ENCODE measurements at regions not wholly inside any gene's neighbourhood (a gene's known extent, or its start where the extent isn't known, plus 50 kb on each side); places are given as distances from the start of the nearest gene placed in this dataset.

GRCh38 chr3:168540726-168541125 is 445.0 kb upstream of the GOLIM4 start:
- H3K27ac ChIP-seq: no peak overlapping the region
- H3K9me3 ChIP-seq: no peaks in the 10 kb centered on the region
- TF ChIP-seq POLR2A (IDR thresholded peaks at IDR 0.05): no peak
- TF ChIP-seq CTCF (IDR thresholded peaks at IDR 0.05): no peak
- intact Hi-C loops (cut with DNase I): no loop called here
- WGBS, 2 donors: 34 to 79% methylated on average over 2 of the region's 2 CpGs
- no peak overlapping the region for H3K4me3 ChIP-seq (replicated peaks in 1 of 3)
- no peak for DNase-seq
- H3K4me1 ChIP-seq: no peaks in the 10 kb centered on the region
- no peaks in the 10 kb centered on the region for H3K27me3 ChIP-seq
- no peaks in the 10 kb centered on the region for H3K36me3 ChIP-seq

- H3K9me3 ChIP-seq: no peaks in the 10 kb centered on the region
- no peaks in the 10 kb centered on the region for H3K4me1 ChIP-seq
- H3K4me3 ChIP-seq (replicated peaks in 1 of 3): no peak overlapping the region
- 75 to 94% methylated on average over 1 of the region's 1 CpG for WGBS, 2 donors
- intact Hi-C loops (cut with DNase I): no loop called here
- no peaks in the 10 kb centered on the region for H3K27me3 ChIP-seq
- no peak for DNase-seq
- H3K27ac ChIP-seq: no peak overlapping the region
- no peak for TF ChIP-seq CTCF (IDR thresholded peaks at IDR 0.05)
- TF ChIP-seq POLR2A (IDR thresholded peaks at IDR 0.05): no peak
- H3K36me3 ChIP-seq: no peaks in the 10 kb centered on the region
Observed at GRCh38 chr3:168539909-168540308, 444.2 kb upstream of the GOLIM4 start.

- no peaks in the 10 kb centered on the region for H3K27me3 ChIP-seq
- WGBS, 2 donors: 68 to 80% methylated on average over 3 of the region's 3 CpGs
- TF ChIP-seq CTCF (IDR thresholded peaks at IDR 0.05) (no peak), POLR2A (IDR thresholded peaks at IDR 0.05) (no peak)
- no peak overlapping the region for H3K27ac ChIP-seq
- H3K36me3 ChIP-seq: no peaks in the 10 kb centered on the region
- no peaks in the 10 kb centered on the region for H3K9me3 ChIP-seq
- H3K4me1 ChIP-seq: no peaks in the 10 kb centered on the region
- no peak for DNase-seq
- no peak overlapping the region for H3K4me3 ChIP-seq (replicated peaks in 1 of 3)
- intact Hi-C loops (cut with DNase I): no loop called here
Observed at GRCh38 chr3:168534761-168535160, 439.0 kb upstream of the GOLIM4 start.

GRCh38 chr3:168533600-168533999 is 437.9 kb upstream of the GOLIM4 start:
- H3K4me3 ChIP-seq (replicated peaks in 1 of 3): no peak overlapping the region
- no peak for TF ChIP-seq CTCF (IDR thresholded peaks at IDR 0.05)
- TF ChIP-seq POLR2A (IDR thresholded peaks at IDR 0.05): no peak
- no peaks in the 10 kb centered on the region for H3K9me3 ChIP-seq
- H3K27me3 ChIP-seq: no peaks in the 10 kb centered on the region
- no peaks in the 10 kb centered on the region for H3K4me1 ChIP-seq
- no peak overlapping the region for H3K27ac ChIP-seq
- no peak for DNase-seq
- 75 to 77% methylated on average over 2 of the region's 2 CpGs for WGBS, 2 donors
- H3K36me3 ChIP-seq: no peaks in the 10 kb centered on the region
- intact Hi-C loops (cut with DNase I): no loop called here

GRCh38 chr3:168532135-168532534 is 436.4 kb upstream of the GOLIM4 start:
- DNase-seq: no peak
- H3K9me3 ChIP-seq: no peaks in the 10 kb centered on the region
- H3K27me3 ChIP-seq: no peaks in the 10 kb centered on the region
- H3K36me3 ChIP-seq: no peaks in the 10 kb centered on the region
- H3K4me3 ChIP-seq (replicated peaks in 1 of 3): no peak overlapping the region
- H3K27ac ChIP-seq: no peak overlapping the region
- intact Hi-C loops (cut with DNase I): no loop called here
- no peaks in the 10 kb centered on the region for H3K4me1 ChIP-seq
- WGBS, 2 donors: 96 to 100% methylated on average over 1 of the region's 1 CpG
- TF ChIP-seq CTCF (IDR thresholded peaks at IDR 0.05): no peak
- TF ChIP-seq POLR2A (IDR thresholded peaks at IDR 0.05): no peak

All from thyroid gland (tissue), 4 donors.